CD8-positive, alpha-beta memory T cell (primary cell): ENCODE measurements at regions not wholly inside any gene's neighbourhood (a gene's known extent, or its start where the extent isn't known, plus 50 kb on each side); places are given as distances from the start of the nearest gene placed in this dataset.
A peak's percentile ranks its signal among the peaks of the same experiment; 100 is the strongest.

Source experiments
- CTCF ChIA-PET: fragments of 350-600 bp; sonication (Branson Sonifier 250); formaldehyde crosslinking; loops from one replicate; lab custom pipeline; 2021; ENCODE audit warnings: antibody characterized with exemption; lab: Charles Lee
- POLR2A ChIA-PET: fragments of 350-600 bp; sonication (Branson Sonifier 250); formaldehyde crosslinking; loops from one replicate; lab custom pipeline; 2021; ENCODE audit warnings: antibody characterized with exemption; lab: Charles Lee
- DNase-seq, 5 donors: peaks; one replicate each; pipeline versions ENCODE4 v3.0.0 to v3.0.0-alpha.2; 2020 to 2022; ENCODE audit warnings: mixed read lengths in 1 of 5
- H3K27ac ChIP-seq: one replicate; pipeline ENCODE4 v1.7.0; 2013; ENCODE audit warnings: low read depth, mild to moderate bottlenecking, low read length, moderate library complexity
- H3K27me3 ChIP-seq: 2 replicates; pipeline ENCODE4 v1.7.0; 2013; ENCODE audit warnings: low read length, mild to moderate bottlenecking; ENCODE audit not compliant: insufficient read depth, poor library complexity, severe bottlenecking
- H3K36me3 ChIP-seq: 2 replicates; pipeline ENCODE4 v1.7.0; 2013; ENCODE audit warnings: mild to moderate bottlenecking, low read length, moderate library complexity; ENCODE audit not compliant: insufficient read depth
- H3K4me1 ChIP-seq: 2 replicates; pipeline ENCODE4 v1.7.0; 2013; ENCODE audit warnings: mild to moderate bottlenecking, low read length, moderate library complexity; ENCODE audit not compliant: insufficient read depth
- H3K4me3 ChIP-seq: 2 replicates; pipeline ENCODE4 v1.7.0; 2013; ENCODE audit warnings: mild to moderate bottlenecking, low read length
- H3K9me3 ChIP-seq: 2 replicates; pipeline ENCODE4 v1.7.0; 2013; ENCODE audit warnings: mild to moderate bottlenecking, low read length
- H3K27ac Mint-ChIP-seq, 8 donors: one replicate each; pipeline ENCODE4 v1.8.0; 2020 to 2021; ENCODE audit warnings: mixed read lengths in 8 of 8, mild to moderate bottlenecking in 6 of 8, inconsistent platforms in 3 of 8, moderate library complexity in 3 of 8
- H3K27me3 Mint-ChIP-seq, 2 donors: one replicate each; pipeline ENCODE4 v1.8.0; 2020 to 2021; ENCODE audit warnings: mixed read lengths in 2 of 2, mild to moderate bottlenecking in 1 of 2, moderate library complexity in 1 of 2
- H3K36me3 Mint-ChIP-seq, 3 donors: one replicate each; pipeline ENCODE4 v1.8.0; 2020 to 2021; ENCODE audit warnings: mixed read lengths in 3 of 3, inconsistent platforms in 1 of 3, mild to moderate bottlenecking in 1 of 3
- H3K4me1 Mint-ChIP-seq, 3 donors: one replicate each; pipeline ENCODE4 v1.8.0; 2020 to 2021; ENCODE audit warnings: mixed read lengths in 3 of 3, inconsistent platforms in 1 of 3, mild to moderate bottlenecking in 1 of 3
- H3K4me3 Mint-ChIP-seq, 7 donors: one replicate each; pipeline ENCODE4 v1.8.0; 2020 to 2021; ENCODE audit warnings: mixed read lengths in 7 of 7, mild to moderate bottlenecking in 6 of 7, moderate library complexity in 4 of 7, inconsistent platforms in 2 of 7
- H3K9me3 Mint-ChIP-seq, 5 donors: one replicate each; pipeline ENCODE4 v1.8.0; 2020 to 2022; ENCODE audit warnings: mixed read lengths in 5 of 5, mild to moderate bottlenecking in 3 of 5, moderate library complexity in 2 of 5, inconsistent platforms in 1 of 5

DNA sequence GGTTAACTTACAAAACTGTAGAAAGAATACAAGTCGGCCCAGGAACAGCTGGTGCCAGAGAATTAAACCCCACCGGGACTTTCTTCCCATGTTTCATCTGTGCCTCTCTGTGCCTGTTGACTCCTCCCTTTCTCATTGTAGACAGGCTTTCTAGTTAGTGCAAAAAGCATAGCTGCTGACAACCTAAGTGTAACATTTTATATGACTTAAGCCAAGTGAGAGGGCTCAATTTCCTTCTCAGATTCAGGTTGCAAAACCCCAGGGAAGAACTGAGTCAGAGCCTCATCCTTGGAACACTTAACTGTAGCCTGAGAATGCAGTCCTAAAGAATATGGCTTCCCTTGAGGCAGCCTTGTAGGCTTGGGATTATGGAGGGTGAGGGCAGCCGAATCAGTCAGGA, 302.5 kb upstream of the AZI2 start:
- POLR2A ChIA-PET: no interaction called here
- CTCF ChIA-PET: no interaction called here
- H3K36me3 Mint-ChIP-seq: no peaks in the 10 kb centered on the region

DNA sequence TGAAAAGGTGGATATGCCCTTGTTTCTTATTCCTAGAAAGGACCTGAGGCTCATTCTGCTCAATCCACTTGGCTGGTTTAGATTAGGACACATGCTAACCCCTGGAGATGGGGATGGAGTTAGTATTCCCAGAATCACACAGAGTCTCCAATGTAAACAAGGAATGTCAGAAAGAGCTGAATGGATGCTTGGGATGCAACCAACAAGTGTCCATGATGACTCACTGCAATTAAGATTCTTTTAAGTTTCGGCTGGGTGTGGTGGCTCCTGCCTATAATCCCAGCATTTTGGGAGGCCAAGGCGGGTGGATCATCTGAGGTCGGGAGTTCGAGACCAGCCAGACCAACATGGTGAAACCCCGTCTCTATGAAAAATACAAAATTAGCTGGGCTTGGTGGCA, 315.5 kb upstream of the AZI2 start:
- H3K9me3 ChIP-seq: no peaks in the 10 kb centered on the region
- H3K36me3 ChIP-seq: no peaks in the 10 kb centered on the region
- H3K27me3 ChIP-seq: no peaks in the 10 kb centered on the region
- peaks cover 0 to 4% (median 2%) of the 10 kb centered on the region in 5 donors for H3K9me3 Mint-ChIP-seq
- no peak overlapping the region for H3K4me3 Mint-ChIP-seq
- H3K27me3 Mint-ChIP-seq: peaks cover 0 to 2% of the 10 kb centered on the region in 2 donors
- no peak for DNase-seq
- POLR2A ChIA-PET: no interaction called here
- no peak overlapping the region for H3K27ac ChIP-seq
- no peak overlapping the region for H3K27ac Mint-ChIP-seq
- H3K4me1 Mint-ChIP-seq: peaks cover 0 to 8% (median 0%) of the 10 kb centered on the region in 3 donors
- CTCF ChIA-PET: no interaction called here
- H3K4me1 ChIP-seq: no peaks in the 10 kb centered on the region
- no peak overlapping the region for H3K4me3 ChIP-seq
- H3K36me3 Mint-ChIP-seq: no peaks in the 10 kb centered on the region

More for the DNA sequence above, 302.5 kb upstream of the AZI2 start:
- Mint-ChIP-seq H3K9me3 (peaks cover 0 to 2% (median 0%) of the 10 kb centered on the region in 5 donors), H3K4me1 (no peaks in the 10 kb centered on the region), H3K27ac (no peak overlapping the region), H3K4me3 (no peak overlapping the region), H3K27me3 (peaks cover 6 to 10% of the 10 kb centered on the region in 2 donors)
- Histone ChIP-seq H3K9me3 (no peaks in the 10 kb centered on the region), H3K4me1 (no peaks in the 10 kb centered on the region), H3K27ac (no peak overlapping the region), H3K4me3 (no peak overlapping the region), H3K27me3 (no peaks in the 10 kb centered on the region), H3K36me3 (no peaks in the 10 kb centered on the region)
- DNase-seq: no peak

DNA sequence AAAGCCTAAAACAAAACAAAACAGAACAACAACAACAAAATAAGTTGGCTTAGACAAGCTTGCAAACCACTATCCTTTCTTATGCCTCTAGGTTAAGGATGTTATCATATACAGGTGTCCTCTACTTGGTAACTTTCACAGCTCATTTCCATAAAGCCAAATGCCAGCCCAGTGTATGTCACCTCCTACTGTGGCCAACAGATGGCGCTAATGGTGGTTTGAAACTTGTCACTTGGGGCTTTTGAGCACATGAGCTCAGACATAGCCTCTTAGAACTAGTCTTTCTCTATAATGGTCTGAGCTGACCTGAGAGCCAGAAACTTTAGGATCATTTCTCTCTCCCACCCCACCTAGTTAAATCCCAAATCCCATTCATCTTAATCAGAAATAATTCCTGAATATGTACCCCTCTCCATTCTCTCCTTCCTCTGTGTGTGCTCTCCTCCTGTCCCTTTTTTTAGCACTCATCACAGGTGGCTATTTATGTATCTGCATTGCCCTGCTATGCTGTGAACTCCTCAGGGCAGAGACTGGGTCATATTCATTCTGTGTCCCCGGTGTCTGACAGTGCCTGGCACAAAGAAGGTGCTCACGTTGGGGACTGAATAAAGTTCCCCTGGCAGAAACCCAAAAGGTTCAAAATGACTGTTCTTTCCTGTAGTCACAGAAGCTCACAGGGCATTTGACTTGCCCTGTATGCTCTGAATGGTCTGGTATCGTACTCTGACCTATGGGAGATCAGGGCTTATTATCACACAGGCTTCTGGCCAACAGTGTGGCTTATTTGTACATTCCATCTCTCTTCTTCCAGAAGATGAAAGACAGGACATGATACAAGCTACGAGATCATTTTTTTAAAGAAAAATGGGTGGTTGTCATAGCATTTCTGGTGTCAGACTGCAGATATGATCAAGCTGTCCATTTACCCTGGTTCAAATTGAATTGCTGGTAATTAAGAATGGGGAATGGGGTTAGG, 319.3 kb upstream of the AZI2 start:
- H3K27ac ChIP-seq: no peak overlapping the region
- Mint-ChIP-seq H3K27me3 (peaks cover 0 to 5% of the 10 kb centered on the region in 2 donors), H3K36me3 (no peaks in the 10 kb centered on the region), H3K4me1 (peaks cover 0 to 8% (median 0%) of the 10 kb centered on the region in 3 donors), H3K27ac (peak overlapping the region in 1 of 8 donors; percentile 54), H3K4me3 (no peak overlapping the region), H3K9me3 (no peaks in the 10 kb centered on the region)
- no peaks in the 10 kb centered on the region for H3K36me3 ChIP-seq
- peak in 4 of 5 donors; percentile 5 to 8 (median 8) for DNase-seq
- H3K4me3 ChIP-seq: no peak overlapping the region
- CTCF ChIA-PET: interaction anchor here (1.1 kb wide), 1 partner anchor 9 kb away, joined by 4 read pairs; no protein-coding TSS in a partner anchor
- POLR2A ChIA-PET: no interaction called here
- no peaks in the 10 kb centered on the region for H3K9me3 ChIP-seq
- H3K27me3 ChIP-seq: no peaks in the 10 kb centered on the region
- no peaks in the 10 kb centered on the region for H3K4me1 ChIP-seq

DNA sequence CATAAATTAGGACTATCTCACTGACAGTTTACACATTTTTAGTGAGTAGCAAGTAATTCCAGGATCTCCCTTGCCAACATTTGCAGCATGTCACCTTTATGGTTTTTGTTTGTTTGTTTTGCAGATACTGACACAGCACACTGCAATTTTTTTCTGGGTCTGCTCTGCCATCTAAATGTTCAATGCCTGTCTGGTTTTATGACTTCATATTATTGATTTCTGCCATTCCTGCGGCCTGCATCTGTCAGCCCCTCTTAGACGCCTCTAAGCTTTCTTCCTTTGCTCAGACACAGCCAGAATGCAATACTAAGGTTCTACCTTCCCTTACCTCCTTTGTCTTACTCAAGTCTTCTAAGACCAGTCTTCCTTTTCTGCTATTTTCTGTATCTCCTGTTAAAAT, 321.2 kb upstream of the AZI2 start:
- no peak overlapping the region for H3K4me3 ChIP-seq
- no peaks in the 10 kb centered on the region for H3K9me3 Mint-ChIP-seq
- no peak overlapping the region for H3K27ac ChIP-seq
- no peaks in the 10 kb centered on the region for H3K4me1 ChIP-seq
- no peak overlapping the region for H3K4me3 Mint-ChIP-seq
- no peak overlapping the region for H3K27ac Mint-ChIP-seq
- no peak for DNase-seq
- H3K36me3 ChIP-seq: no peaks in the 10 kb centered on the region
- POLR2A ChIA-PET: no interaction called here
- H3K4me1 Mint-ChIP-seq: peaks cover 0 to 8% (median 0%) of the 10 kb centered on the region in 3 donors
- CTCF ChIA-PET: no interaction called here
- H3K9me3 ChIP-seq: no peaks in the 10 kb centered on the region
- peaks cover 0 to 5% of the 10 kb centered on the region in 2 donors for H3K27me3 Mint-ChIP-seq
- no peaks in the 10 kb centered on the region for H3K36me3 Mint-ChIP-seq
- no peaks in the 10 kb centered on the region for H3K27me3 ChIP-seq

DNA sequence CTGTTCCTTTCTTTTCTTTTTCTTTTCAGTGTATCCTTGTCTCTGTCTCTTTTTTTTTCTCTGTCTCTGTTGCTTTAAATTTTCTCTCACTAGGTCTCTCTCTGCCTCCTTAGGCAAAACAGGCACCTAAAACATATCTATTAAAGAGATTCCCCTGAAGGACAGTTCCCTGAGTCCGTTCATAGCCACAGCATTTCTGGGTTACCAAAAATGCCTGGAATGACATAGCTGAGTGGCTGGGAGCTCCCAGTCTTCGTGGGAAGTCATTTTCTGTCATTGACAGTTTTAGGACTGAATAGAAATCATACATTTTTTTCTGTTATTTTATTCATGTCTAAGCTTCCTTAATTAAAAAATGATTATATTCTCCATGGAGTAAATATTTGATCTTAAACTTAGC, 323.8 kb upstream of the AZI2 start:
- Mint-ChIP-seq H3K4me1 (peaks cover 0 to 7% (median 0%) of the 10 kb centered on the region in 3 donors), H3K27me3 (peaks cover 4 to 5% of the 10 kb centered on the region in 2 donors), H3K36me3 (no peaks in the 10 kb centered on the region), H3K27ac (no peak overlapping the region), H3K9me3 (peaks cover 0 to 1% (median 0%) of the 10 kb centered on the region in 5 donors), H3K4me3 (no peak overlapping the region)
- DNase-seq: no peak
- Histone ChIP-seq H3K9me3 (no peaks in the 10 kb centered on the region), H3K27me3 (no peaks in the 10 kb centered on the region), H3K4me3 (no peak overlapping the region), H3K36me3 (no peaks in the 10 kb centered on the region), H3K4me1 (no peaks in the 10 kb centered on the region), H3K27ac (no peak overlapping the region)
- CTCF ChIA-PET: no interaction called here
- POLR2A ChIA-PET: no interaction called here

DNA sequence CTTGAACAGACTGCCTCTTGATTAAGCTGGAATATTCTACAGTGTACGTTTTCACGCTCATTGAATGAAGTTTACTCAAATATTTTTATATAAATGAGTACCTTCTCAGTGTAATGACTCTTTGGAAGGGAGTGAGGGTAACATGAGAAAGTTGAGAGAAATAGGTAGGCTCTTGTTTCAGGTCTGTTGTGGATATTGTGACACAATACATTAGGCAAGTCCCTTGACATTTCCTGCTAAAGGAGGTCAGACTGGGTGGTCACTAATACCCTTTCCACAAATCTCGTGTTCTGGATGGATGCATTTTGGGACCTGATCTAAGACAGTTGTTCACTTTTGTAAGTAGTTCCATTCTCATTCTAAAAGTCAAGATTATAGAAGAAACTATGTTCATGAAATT, 324.8 kb upstream of the AZI2 start:
- Histone ChIP-seq H3K27me3 (no peaks in the 10 kb centered on the region), H3K36me3 (no peaks in the 10 kb centered on the region), H3K4me1 (no peaks in the 10 kb centered on the region), H3K27ac (no peak overlapping the region), H3K4me3 (no peak overlapping the region), H3K9me3 (no peaks in the 10 kb centered on the region)
- Mint-ChIP-seq H3K4me1 (no peaks in the 10 kb centered on the region), H3K27me3 (peaks cover 4 to 5% of the 10 kb centered on the region in 2 donors), H3K36me3 (no peaks in the 10 kb centered on the region), H3K4me3 (no peak overlapping the region), H3K9me3 (peaks cover 0 to 1% (median 0%) of the 10 kb centered on the region in 5 donors), H3K27ac (no peak overlapping the region)
- ChIA-PET CTCF (no interaction called here), POLR2A (no interaction called here)
- DNase-seq: no peak

DNA sequence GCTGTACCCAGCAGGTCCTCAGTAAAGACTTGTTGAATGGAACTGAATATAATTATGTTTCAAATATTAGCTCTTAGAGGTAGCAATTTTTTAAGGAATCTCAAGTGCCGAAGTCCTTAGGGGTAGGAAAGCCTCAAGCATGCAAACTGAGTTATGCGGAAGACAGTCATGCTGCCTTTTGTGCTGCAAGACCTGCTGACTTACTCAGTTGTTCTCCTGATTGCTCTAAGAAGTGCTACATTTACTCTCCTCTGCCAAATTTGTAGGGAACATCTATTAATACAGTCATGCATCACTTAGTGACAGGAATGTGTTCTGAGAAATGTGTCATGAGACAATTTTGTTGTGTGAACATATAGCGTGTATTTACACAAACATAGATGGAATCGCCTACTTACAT, 325.6 kb upstream of the AZI2 start:
- Mint-ChIP-seq H3K27me3 (peaks cover 4 to 5% of the 10 kb centered on the region in 2 donors), H3K9me3 (peaks cover 0 to 1% (median 0%) of the 10 kb centered on the region in 5 donors), H3K4me1 (no peaks in the 10 kb centered on the region), H3K36me3 (no peaks in the 10 kb centered on the region), H3K4me3 (no peak overlapping the region), H3K27ac (no peak overlapping the region)
- POLR2A ChIA-PET: no interaction called here
- DNase-seq: no peak
- no peak overlapping the region for H3K4me3 ChIP-seq
- no peaks in the 10 kb centered on the region for H3K27me3 ChIP-seq
- H3K27ac ChIP-seq: no peak overlapping the region
- no peaks in the 10 kb centered on the region for H3K36me3 ChIP-seq
- no peaks in the 10 kb centered on the region for H3K4me1 ChIP-seq
- no peaks in the 10 kb centered on the region for H3K9me3 ChIP-seq
- CTCF ChIA-PET: no interaction called here

DNA sequence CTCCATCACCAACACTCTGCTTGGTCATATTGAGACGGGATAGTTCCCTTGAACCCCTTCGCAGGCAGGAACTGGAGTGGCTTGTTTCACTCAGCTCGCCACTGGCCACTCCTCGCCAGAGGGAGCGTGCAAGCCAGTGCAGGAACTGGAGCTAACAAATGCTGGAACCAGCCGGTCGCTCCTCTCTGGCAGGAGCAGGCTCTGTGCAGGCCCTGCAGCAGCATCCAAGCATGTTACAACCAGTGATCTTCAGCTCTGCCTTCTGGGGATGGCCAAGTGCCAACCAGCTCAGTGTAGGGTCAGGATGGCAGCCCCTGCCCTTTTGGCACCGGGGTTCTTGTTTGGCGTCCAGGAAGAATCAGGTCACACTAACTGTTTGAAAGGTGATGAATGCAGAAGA, 329.0 kb upstream of the AZI2 start:
- Mint-ChIP-seq H3K27ac (peak overlapping the region in 1 of 8 donors; percentile 36), H3K36me3 (no peaks in the 10 kb centered on the region), H3K27me3 (peaks cover 0 to 4% of the 10 kb centered on the region in 2 donors), H3K4me1 (no peaks in the 10 kb centered on the region), H3K9me3 (peaks cover 0 to 1% (median 0%) of the 10 kb centered on the region in 5 donors), H3K4me3 (no peak overlapping the region)
- Histone ChIP-seq H3K9me3 (no peaks in the 10 kb centered on the region), H3K4me1 (no peaks in the 10 kb centered on the region), H3K36me3 (no peaks in the 10 kb centered on the region), H3K27me3 (no peaks in the 10 kb centered on the region), H3K4me3 (no peak overlapping the region), H3K27ac (no peak overlapping the region)
- POLR2A ChIA-PET: no interaction called here
- CTCF ChIA-PET: interaction anchor here (1.5 kb wide), 1 partner anchor 10 kb away, joined by 4 read pairs; no protein-coding TSS in a partner anchor
- no peak for DNase-seq
